HG02973 (cell line): ENCODE measurements at regions not wholly inside any gene's neighbourhood (a gene's known extent, or its start where the extent isn't known, plus 50 kb on each side); places are given as distances from the start of the nearest gene placed in this dataset.
A peak's percentile ranks its signal among the peaks of the same experiment; 100 is the strongest.

Experiments
- ATAC-seq: cut with Tn5 transposase; IDR thresholded peaks from one replicate; pipeline ENCODE4 v1.9.1; 2021; ENCODE audit warnings: moderate library complexity; ENCODE audit not compliant: unreplicated experiment

DNA sequence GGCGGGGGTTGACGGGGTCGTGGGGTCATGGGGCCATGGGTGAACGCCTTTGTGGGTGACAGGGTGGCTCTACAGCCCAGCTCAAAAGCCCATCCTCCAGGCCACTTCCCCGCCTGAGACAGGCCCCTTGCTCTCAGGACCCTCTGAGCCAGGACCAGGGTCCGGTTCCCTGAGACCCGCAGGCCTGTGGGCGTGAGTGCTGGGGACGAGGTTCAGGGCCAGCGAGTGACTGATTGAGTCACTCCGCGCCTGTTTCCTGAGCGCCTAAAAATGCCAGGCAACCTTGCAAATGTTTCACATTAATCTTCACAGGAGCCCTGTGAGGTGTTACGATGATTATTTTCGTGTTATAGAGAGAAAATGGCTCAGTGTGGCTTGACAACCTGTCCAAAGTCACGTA, 97.8 kb downstream of the ZNF674 start:
- ATAC-seq, result no peak

DNA sequence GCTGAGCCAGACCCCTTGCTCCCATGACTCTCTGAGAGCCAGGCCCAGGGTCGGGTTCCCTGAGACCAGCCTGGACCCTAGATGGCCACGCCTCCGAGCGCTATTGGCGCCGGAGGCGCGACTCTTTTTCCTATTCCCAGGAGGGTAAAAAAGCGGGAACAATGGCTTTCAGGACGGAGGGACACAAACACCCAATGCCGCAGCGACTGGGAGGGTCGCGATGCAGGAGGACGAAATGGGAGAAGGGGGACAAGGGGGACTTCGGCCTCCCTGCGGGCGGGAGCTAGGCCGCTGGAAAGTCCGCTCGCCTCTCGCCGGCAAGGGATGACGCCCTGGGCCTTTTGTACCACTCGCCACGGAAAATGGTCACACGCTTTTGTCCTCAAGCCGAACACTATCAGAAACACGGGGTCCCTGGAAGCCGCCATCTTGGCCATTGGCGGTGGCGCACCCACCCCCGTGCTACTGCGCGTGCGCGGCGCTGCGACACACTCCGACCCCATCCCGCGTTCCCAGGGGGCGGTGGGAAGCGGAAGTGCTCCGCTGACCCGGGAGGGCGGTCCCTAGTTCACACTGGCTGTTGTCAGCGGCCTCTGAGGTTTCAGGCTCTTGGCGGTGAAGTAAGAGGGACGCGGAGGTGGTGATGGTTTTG, 98.4 kb downstream of the ZNF674 start:
- ATAC-seq, result peak; percentile 88

DNA sequence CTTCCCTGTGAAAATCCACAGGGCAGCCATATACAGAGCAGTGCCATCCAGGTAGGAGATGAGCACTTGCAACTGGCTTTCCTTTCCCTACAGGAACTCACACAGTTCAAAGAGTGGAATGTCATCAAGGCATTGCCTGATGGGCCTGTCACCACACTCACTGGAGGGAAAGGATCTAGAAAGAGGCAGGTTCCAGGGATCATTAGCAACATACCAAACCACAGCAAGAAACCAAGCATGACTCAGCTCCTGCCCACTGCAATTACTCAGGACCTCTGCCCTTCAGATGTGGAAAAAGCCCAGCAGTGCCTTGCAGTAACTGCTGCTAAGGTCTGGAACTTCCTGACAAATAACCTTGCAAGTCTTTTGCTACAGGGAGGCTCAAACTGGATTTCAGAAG, 101.2 kb downstream of the ZNF674 start:
- ATAC-seq, result no peak

DNA sequence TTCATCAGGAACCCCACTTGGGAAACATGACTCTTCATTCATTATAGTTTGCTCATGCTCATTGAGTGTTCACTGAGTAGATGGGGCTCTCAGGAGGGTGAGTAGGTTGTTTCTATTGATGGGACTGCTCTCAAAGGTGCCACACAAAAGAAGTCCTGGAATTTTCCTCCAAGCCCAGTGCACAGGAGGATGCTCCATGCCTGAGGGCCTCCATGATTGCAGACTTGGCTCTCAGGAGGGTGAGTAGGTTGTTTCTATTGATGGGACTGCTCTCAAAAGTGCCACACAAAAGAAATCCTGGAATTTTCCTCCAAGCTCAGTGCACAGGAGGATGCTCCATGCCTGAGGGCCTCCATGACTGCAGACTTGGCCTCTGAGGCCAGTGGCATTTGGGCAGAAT, 108.5 kb downstream of the ZNF674 start:
- ATAC-seq, result no peak

DNA sequence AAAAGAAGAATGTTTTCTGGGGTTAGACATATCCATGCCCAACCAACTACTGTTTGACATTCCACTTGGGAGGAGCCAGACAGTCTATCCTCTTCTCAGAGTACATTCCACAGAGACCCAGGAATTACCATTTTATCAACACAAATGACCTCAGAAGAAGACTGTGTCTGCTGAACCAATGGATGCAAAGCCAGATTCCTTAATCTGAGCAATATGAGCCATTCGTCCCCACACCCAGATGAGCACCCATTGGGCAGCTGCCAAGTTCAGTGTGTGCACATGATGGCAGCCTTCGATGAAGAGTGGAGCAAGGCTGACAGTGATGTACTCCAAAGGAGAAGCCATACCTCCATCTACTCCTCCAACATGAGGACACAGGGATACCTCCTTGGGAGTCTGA, 111.3 kb downstream of the ZNF674 start:
- ATAC-seq, result no peak

DNA sequence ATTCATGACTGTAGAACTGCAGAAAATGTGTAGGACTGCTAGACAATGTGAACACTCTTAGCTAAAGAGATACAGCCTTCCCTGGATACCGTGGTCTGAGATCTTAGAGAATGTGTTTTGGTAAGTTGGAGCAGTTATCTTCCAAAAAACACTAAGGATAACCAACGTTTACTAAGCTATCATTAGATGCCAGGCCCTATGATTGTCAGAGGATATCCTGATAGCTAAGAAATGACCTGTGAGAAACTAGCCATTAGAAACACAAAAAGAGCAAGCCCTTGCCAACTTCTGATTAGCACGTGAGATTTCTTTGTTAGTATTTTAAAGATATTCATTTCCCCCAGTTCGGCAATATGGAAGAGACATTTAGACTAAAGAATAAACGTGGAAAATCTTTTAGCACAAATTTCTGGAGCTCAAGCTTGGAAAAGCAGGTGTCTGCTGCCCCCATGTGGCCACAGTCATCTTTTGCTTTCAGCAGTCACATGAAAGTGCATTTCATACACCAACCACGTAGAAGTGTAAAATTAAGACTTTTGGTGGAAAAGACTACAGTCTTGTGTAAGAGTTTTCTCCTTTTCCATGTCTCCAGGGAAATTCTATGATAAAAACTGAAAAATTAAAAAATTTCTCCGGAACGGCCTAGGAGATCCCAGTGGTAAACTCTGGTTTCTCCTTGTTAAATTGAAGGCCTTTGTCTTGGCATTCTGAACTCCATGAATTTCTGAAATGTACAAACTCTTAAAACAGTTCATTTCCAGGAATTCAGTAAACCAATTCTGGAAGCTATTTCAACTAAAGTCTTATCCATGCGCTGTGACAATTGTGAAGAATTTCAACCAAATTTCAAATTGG, 136.4 kb downstream of the ZNF674 start:
- ATAC-seq, result no peak

DNA sequence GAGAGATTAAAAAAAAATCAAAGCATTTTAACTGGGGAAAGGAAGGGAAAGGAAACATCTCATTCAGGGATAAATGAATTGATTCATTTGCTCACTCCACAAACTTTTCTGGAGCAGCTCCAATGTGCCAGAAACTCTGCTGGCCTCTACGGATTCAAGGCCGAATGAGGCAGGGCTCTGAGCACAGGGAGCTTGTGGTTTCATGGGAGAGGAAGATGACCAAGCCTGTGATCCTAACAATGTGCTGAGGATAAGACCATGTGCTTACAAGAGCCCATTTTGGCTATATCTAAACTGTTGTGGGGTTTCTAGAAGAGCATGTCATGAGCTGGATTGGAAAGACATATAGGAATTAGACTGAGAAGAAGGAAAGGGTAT, 137.5 kb downstream of the ZNF674 start:
- no peak for ATAC-seq

DNA sequence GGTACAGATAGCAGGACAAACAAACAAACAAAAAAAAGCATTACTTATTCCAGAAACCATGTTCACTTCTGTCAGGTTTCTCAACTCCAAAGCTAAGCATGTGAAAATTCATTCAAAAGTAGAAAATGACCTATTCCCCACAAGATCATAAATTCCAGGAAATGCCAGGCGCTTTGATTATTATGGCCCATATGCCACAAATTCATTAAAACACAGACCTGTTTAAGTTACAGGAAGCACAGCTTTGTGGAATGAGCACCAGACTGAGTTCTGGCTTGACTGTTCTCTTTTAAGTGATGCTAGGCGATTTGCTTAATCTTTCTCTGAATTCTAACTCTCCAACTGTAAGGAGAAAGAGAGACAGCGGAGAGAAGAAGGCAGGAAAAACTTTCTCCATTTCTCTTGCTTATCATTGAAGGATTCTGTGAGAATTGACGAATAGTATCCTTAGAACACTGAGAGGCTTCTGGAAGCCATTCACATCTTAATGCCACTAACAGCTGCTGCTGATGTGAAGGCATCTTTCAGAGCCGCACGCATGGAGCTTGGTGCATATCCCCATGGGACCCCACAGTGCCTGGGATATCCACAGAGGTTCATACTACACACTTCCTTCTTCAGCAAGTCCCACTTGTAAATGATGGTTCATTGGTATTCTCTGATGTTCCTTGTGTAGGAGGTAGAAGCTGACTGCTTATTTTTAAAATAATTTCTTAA, 138.0 kb downstream of the ZNF674 start:
- ATAC-seq, result no peak

DNA sequence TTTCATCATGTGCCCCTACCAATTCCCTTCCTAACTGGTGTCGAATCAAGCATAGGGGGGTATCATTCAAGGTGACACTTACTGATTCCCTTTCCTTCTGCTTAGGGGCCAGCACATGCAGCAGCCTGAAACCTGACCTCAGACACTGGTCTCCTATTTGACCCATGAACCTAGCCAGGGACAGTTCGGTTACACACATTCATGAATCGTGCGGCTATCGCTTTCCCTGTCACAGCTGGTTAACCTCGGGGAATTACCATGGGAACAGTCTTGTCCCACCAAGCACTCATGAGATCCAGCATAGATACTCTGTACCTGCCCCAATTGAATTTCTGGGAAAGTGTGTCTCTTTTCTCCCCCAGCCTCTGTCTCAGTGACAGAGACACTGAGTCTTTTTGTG, 140.4 kb downstream of the ZNF674 start:
- ATAC-seq, result no peak

DNA sequence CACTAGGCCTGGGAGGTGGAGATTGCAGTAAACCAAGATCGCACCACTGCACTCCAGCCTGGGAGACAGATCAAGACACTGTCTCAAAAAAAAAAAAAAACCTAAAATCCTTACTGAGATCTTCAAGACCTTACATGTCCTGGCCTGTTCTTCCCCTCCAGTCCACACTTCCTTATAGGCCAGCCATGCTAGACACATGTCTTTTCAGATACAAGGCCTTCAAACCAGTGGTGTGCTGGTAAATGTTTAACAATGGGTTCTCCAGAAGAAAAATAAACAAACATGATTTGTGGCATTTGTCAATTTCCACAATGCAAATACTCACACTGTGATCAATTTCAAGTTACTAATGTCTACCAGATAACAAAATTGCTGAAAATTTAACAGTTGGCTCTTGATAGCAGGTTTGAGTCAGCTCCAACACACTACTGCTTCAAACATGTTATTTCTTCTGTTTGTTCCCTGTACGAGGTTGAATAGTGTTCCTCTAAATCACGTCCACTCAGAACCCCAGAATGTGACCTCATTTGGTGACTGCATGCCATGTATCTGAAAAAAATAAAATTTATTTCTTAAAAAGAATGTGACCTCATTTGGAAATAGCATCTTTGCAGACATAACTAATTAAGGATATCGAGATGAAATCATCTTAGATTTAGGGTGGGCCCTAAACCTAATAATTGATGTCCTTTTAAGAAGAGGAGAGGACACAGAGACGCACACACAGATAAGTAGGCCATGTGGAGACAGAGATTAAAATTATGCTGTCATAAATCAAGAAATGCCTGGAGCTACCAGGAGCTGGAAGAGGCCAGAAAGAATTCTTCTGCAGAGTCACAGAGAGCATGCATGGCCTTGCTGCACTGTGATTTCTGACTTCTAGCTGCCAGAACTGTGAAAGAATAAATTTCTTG, 144.4 kb downstream of the ZNF674 start:
- no peak for ATAC-seq

DNA sequence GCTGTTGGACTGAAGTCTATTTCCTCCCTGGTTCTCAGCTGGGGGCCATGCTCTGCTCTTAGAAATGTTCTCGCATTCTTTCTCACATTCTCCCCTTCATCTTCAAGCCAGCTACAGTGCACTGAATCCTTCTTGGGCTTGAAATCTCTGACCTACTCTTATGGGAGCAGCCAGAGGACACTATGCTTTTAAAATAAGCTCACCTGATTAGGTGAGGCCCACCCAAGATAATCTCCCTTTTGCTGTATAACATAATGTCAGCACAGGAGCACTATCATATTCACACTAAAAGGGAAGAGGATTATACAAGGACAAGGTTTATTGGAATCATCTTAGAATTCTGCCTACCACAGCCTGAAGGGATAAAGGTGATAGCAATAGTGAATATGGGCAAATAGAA, 146.3 kb downstream of the ZNF674 start:
- no peak for ATAC-seq

DNA sequence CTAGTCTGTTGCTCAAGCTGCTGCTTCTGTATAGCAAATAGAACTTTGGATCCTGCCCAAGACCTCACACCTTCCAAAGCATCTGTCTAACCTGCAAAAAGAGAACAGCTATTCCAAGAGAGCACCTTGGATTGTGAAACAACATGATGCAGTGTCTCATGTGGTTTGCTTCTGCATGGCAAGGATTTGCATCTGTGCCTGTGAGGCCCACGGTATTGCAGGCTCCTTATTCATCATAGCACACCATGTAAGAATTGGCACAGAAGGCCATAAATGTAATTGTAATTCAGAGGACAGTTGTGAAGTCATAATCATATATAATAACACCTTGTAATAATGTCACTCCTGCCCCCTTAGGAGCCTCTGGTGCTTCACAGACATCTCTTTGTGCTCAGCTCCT, 147.1 kb downstream of the ZNF674 start:
- ATAC-seq, result no peak

DNA sequence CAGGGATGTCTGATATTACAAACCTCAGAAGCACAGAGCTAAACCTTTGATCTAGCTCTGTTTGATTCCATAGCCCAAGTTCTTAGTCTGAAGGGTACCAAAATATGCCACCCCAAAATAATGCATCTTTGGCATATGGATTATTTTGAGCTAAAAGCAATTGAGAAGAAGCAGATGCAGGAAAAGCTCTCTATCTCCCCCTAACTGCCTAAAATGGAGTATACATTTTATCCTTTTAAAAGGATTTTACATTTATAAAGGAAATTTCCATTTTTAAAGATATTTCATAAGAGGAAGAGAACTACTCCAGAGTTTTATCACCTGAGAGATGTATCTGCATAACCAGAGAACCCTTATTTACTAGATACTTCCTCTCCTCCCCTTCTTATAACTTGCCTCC, 158.7 kb downstream of the ZNF674 start:
- ATAC-seq, result no peak

DNA sequence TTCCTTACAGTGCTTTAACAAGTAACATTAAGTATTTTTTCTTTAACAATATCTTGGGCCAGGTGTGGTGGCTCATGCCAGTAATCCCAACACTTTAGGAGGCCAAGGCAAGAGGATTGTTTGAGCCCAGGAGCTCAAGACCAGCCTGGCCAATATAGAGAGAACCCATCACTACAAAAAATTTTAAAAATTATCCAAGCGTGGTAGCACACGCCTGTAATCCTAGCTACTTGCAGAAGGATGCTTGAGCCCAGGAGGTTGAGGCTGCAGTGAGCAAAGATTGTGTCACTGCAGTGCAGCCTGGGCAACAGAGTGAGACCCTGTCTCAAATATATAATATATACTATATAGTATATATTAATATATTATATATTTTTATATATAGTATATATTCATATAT, 162.2 kb downstream of the ZNF674 start:
- no peak for ATAC-seq

DNA sequence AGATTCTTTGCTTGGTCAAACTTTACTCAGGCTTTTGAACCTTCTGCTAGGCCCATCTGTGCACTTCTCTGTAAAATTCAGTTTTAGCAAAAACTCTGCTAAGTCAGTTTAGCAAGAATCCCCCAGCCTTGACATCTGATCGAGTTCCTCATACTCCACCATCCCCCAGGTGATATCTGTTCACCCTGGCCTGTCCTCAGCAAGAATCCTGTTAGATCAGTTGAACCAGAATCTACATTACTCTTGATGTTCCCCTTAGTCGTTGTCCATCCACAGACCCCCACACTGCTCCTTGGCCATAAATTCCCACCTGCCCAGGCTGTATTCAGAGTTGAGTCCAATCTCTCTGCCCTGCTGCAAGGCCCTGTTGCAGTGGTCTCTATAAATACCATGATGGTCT, 162.6 kb downstream of the ZNF674 start:
- ATAC-seq, result no peak

DNA sequence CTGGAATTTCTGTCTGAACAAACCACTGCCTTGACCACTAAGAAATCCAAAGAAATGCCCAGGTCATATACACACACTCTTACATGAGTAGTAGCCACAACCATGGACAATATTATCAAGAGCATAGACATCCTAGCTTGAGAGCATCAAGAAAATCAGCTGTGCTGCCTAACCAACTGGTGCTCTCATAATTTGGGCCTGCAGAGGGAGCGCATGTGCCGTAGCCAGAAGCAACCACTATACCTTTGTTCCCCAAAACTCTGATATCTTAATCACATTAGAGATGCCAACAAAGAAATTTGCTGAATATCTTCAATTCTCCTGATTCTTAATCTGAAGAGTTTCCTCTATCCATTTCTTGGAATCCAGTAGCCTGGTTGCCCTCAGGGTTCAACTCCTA, 163.6 kb downstream of the ZNF674 start:
- no peak for ATAC-seq

DNA sequence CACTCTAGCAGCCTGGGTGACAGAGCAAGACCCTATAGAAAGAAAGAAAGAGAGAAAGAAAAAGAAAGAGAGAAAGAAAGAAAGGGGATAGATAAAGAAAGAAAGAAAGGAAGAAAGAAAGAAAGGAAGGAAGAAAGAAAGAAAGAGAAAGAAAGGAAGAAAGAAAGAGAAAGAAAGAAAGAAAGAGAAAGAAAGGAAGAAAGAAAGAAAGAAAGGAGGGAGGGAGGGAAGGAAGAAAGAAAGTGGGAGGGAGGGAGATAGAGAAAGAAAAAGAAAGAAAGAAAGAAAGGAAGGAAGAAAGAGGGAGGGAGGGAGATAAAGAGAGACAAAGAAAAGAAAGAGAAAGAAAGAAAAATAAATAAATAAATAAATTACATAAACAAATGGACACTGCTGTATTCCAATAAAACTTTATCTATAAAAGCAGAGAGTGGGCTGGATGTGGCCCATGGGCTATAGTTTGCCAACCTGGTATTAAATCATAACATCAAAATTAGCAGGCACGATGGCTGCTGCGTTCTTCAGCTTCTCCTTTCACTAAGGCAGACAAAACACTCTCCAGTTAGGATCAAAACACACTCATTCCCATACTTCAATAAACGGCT, 165.0 kb downstream of the ZNF674 start:
- no peak for ATAC-seq

DNA sequence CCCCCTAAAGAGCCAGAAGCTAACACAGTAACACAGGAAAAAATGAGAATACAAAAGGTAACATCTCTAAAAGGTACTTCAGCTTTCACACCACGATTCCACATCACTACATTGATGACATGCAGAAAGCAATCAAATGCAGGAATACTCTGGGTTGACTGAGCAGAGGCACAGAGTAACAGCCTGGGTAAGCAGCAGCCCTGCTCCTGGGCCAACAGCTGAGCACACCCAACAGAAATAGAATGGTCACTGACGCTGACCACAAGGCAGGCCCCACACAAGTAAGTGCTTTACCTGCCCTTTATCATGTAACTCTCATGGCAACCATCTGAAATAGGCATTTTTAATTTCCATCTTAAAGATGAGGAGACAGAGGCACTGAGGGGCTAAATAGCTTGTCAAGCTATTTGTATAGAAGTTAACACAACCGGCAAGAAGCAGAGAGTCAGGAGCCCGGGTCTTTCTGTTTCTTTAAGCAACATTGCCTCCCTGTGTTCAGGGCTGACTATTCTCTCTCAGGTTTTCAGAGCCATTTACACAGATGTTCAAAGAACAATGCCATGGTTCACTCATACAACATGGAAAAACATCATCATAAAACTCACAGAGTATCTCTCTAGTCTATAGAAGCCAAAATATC, 168.9 kb downstream of the ZNF674 start:
- ATAC-seq, result no peak

DNA sequence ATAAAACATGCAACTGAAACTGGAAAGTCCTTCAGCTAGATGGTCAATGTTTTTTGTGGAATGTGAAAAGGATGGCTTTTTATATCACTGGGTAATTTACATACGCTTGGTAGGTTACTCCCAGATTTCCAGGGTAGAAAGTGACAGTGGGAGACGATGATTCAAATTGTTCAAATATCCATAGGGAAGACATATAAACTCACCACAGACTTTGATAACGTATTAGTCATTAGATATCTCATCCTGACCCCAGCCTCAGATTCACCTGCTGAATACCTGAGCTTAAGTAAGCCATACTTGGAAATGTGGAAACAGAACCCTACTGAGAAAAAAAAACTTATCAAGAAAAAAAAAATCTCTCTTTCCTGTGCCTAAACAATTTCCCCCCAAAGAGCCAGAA, 169.4 kb downstream of the ZNF674 start:
- no peak for ATAC-seq

DNA sequence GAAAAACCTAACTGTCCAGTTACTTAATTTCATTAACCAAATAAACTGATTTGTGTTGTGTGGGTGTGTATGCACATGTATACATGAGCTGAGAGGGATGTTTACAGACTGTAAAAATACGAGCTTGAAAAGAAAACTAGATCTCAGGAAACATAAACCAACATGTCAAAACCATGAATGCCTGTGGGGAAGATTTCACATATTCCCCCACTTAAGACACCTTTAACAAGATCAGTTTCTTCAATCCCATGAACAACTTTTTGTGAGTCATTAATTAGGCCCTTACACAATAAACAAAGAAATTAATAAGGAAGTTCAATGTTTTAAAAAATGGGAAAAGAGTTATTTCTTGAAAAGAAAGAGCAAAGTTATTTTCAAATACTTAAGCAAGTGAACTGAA, 170.8 kb downstream of the ZNF674 start:
- no peak for ATAC-seq
